Activated effector memory CD4-positive, alpha-beta T cell treated with Interleukin-2 at 50 U/mL for 16 hours (primary cell): ENCODE measurements at regions not wholly inside any gene's neighbourhood (a gene's known extent, or its start where the extent isn't known, plus 50 kb on each side); places are given as distances from the start of the nearest gene placed in this dataset.
"Not testable (repeated sequence)": the region's sequence is repeated elsewhere in the genome, so short reads cannot be mapped to it uniquely, and the experiment has no call there.

ENCODE experiments used
- DNase-seq: peaks from one replicate; pipeline ENCODE4 v3.0.0-alpha.2; 2020

GRCh38 chrY:12459965-12460364 is 241.1 kb upstream of the USP9Y start:
- no peak for DNase-seq

GRCh38 chrY:12464155-12464554 is 236.9 kb upstream of the USP9Y start:
- no peak for DNase-seq

- DNase-seq = no peak
Measured at GRCh38 chrY:12465706-12466105, 235.3 kb upstream of the USP9Y start.

GRCh38 chrY:12469081-12469480 is 231.9 kb upstream of the USP9Y start:
- DNase-seq = no peak

- no peak for DNase-seq
Measured at GRCh38 chrY:12474472-12474871, 226.6 kb upstream of the USP9Y start.

GRCh38 chrY:12479382-12479781 is 221.6 kb upstream of the USP9Y start:
- peak; percentile 21 for DNase-seq

GRCh38 chrY:12483394-12483793 is 217.6 kb upstream of the USP9Y start:
- no peak for DNase-seq

- DNase-seq = peak; percentile 1
Measured at GRCh38 chrY:12490558-12491209, 210.3 kb upstream of the USP9Y start.

GRCh38 chrY:12492218-12492617 is 208.8 kb upstream of the USP9Y start:
- DNase-seq = no peak

- DNase-seq = no peak
Measured at GRCh38 chrY:12496007-12496406, 205.0 kb upstream of the USP9Y start.

GRCh38 chrY:12500096-12500495 is 200.9 kb upstream of the USP9Y start:
- DNase-seq = no peak

GRCh38 chrY:12504028-12504427 is 197.0 kb upstream of the USP9Y start:
- not testable (repeated sequence) for DNase-seq

- DNase-seq = no peak
Measured at GRCh38 chrY:12517338-12517737, 183.7 kb upstream of the USP9Y start.

- no peak for DNase-seq
Measured at GRCh38 chrY:12525206-12525605, 175.8 kb upstream of the USP9Y start.

- DNase-seq = no peak
Measured at GRCh38 chrY:12526362-12527063, 174.5 kb upstream of the USP9Y start.

GRCh38 chrY:12537226-12537854 is 163.7 kb upstream of the USP9Y start:
- peak; percentile 0 for DNase-seq

- DNase-seq = no peak
Measured at GRCh38 chrY:12546746-12547420, 154.1 kb upstream of the USP9Y start.

GRCh38 chrY:12552471-12553283 is 148.4 kb upstream of the USP9Y start:
- no peak for DNase-seq

- DNase-seq = no peak
Measured at GRCh38 chrY:12553909-12554308, 147.1 kb upstream of the USP9Y start.

GRCh38 chrY:12555005-12555404 is 146.0 kb upstream of the USP9Y start:
- DNase-seq = no peak

GRCh38 chrY:12559007-12559406 is 142.0 kb upstream of the USP9Y start:
- no peak for DNase-seq

- no peak for DNase-seq
Measured at GRCh38 chrY:12576278-12576677, 124.8 kb upstream of the USP9Y start.
